Right atrium auricular region (tissue), 2 donors: ENCODE measurements at regions not wholly inside any gene's neighbourhood (a gene's known extent, or its start where the extent isn't known, plus 50 kb on each side); places are given as distances from the start of the nearest gene placed in this dataset.

Experiments
- DNase-seq: peaks from one replicate; pipeline ENCODE4 v3.0.0-alpha.2; 2019; ENCODE audit warnings: low spot score
- H3K27ac ChIP-seq, 2 donors: fragments of 200-600 bp; sonication (generic); 1 replicate in 1 of 2; 2 replicates in 1 of 2; pipeline ENCODE4 v1.5.1; 2016 to 2019
- H3K27me3 ChIP-seq, 2 donors: fragments of 200-600 bp; sonication (generic); one replicate each; pipeline versions ENCODE4 v1.5.1 to v1.6.0; 2017 to 2019
- H3K36me3 ChIP-seq: fragments of 200-600 bp; sonication (generic); one replicate; pipeline ENCODE4 v1.5.1; 2016
- H3K4me1 ChIP-seq, 2 donors: fragments of 200-600 bp; sonication (generic); one replicate each; pipeline versions ENCODE4 v1.5.1 to v1.6.0; 2017 to 2019
- H3K4me3 ChIP-seq, 2 donors: fragments of 200-600 bp; sonication (generic); 1 replicate in 1 of 2; 2 replicates in 1 of 2; pipeline ENCODE4 v1.5.1; 2017 to 2019; ENCODE audit warnings: mild to moderate bottlenecking in 1 of 2, moderate library complexity in 1 of 2
- H3K9me3 ChIP-seq, 2 donors: fragments of 200-600 bp; sonication (generic); one replicate each; pipeline ENCODE4 v1.5.1; 2019
- CTCF ChIP-seq, 2 donors: fragments of 200-600 bp; sonication (generic); IDR thresholded peaks; one replicate each; pipeline ENCODE4 v1.5.1; 2019; ENCODE audit warnings: antibody characterized with exemption in 2 of 2

- Histone ChIP-seq H3K36me3 (no peaks in the 10 kb centered on the region), H3K4me3 (no peak overlapping the region), H3K4me1 (peaks cover 0 to 66% of the 10 kb centered on the region in 2 donors), H3K27me3 (no peaks in the 10 kb centered on the region), H3K9me3 (no peaks in the 10 kb centered on the region), H3K27ac (no peak overlapping the region)
- DNase-seq, result no peak
- TF ChIP-seq CTCF (IDR thresholded peaks at IDR 0.05), result no peak
Measured at GRCh38 chr16:85521552-85522307, 91.4 kb upstream of the GSE1 start.

GRCh38 chr16:85522308-85522841 lies 90.7 kb upstream of the GSE1 start:
- H3K4me1 ChIP-seq, result peaks cover 0 to 66% of the 10 kb centered on the region in 2 donors
- no peaks in the 10 kb centered on the region for H3K27me3 ChIP-seq
- H3K4me3 ChIP-seq, result no peak overlapping the region
- H3K36me3 ChIP-seq, result no peaks in the 10 kb centered on the region
- H3K27ac ChIP-seq, result no peak overlapping the region
- DNase-seq, result no peak
- no peak for TF ChIP-seq CTCF (IDR thresholded peaks at IDR 0.05)
- no peaks in the 10 kb centered on the region for H3K9me3 ChIP-seq

GRCh38 chr16:85522842-85523601 lies 90.1 kb upstream of the GSE1 start:
- Histone ChIP-seq H3K4me3 (no peak overlapping the region), H3K27me3 (no peaks in the 10 kb centered on the region), H3K4me1 (peaks cover 0 to 59% of the 10 kb centered on the region in 2 donors), H3K36me3 (no peaks in the 10 kb centered on the region), H3K27ac (no peak overlapping the region), H3K9me3 (no peaks in the 10 kb centered on the region)
- no peak for DNase-seq
- no peak for TF ChIP-seq CTCF (IDR thresholded peaks at IDR 0.05)

GRCh38 chr16:85523602-85524364 lies 89.3 kb upstream of the GSE1 start:
- Histone ChIP-seq H3K4me1 (peaks cover 0 to 54% of the 10 kb centered on the region in 2 donors), H3K36me3 (no peaks in the 10 kb centered on the region), H3K4me3 (no peak overlapping the region), H3K9me3 (no peaks in the 10 kb centered on the region), H3K27me3 (no peaks in the 10 kb centered on the region), H3K27ac (no peak overlapping the region)
- DNase-seq, result no peak
- no peak for TF ChIP-seq CTCF (IDR thresholded peaks at IDR 0.05)

GRCh38 chr16:85524365-85524629 lies 88.8 kb upstream of the GSE1 start:
- no peak for DNase-seq
- Histone ChIP-seq H3K4me1 (peaks cover 0 to 58% of the 10 kb centered on the region in 2 donors), H3K36me3 (no peaks in the 10 kb centered on the region), H3K9me3 (no peaks in the 10 kb centered on the region), H3K4me3 (no peak overlapping the region), H3K27ac (no peak overlapping the region), H3K27me3 (no peaks in the 10 kb centered on the region)
- TF ChIP-seq CTCF (IDR thresholded peaks at IDR 0.05), result no peak
